ENCODE measurements at regions not wholly inside any gene's neighbourhood (a gene's known extent, or its start where the extent isn't known, plus 50 kb on each side); places are given as distances from the start of the nearest gene placed in this dataset.
"Not testable (repeated sequence)": the region's sequence is repeated elsewhere in the genome, so short reads cannot be mapped to it uniquely, and the experiment has no call there.

DNA sequence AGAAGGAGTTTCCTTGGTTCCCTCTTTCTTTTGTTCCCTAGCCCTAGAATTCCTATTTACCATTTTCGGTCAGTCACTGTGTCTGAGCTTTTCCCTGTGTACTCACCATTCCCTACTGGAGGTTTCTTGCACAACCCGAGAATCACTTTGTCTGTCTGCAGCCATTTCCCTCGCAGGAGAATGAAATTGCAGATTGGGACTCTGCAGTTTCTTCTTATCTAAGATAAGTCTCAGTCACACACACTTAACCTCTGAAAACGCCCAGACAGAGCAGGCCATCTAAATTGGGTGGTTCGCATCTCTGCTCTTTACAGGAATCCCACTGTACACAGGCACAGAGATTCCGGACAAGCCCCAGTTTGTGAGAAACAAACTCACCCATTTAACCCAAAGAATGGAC lies 58.6 kb upstream of the CNTNAP2 start:
- no peak for DNase-seq (ENCODE audit: low read depth in 4 of 4, low spot score in 1 of 4)

DNA sequence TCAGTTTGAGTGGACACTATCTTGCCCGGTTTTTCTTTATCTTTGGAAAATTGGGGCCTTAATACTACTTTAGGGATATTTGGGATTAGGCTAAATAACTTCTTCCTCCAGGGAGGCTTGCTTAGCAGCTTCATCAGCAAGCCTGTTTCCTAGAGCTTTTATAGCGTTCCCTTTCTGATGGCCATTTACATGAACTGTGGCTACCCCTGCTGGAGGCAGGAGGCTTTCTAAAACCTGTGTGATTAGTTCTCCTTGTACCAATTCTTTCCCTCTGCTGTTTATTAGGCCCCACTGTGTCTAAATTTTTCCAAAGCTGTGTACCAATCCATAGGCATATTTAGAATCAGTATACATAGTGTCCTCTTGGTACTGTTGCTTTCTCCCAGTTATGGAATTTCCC lies 61.7 kb upstream of the CNTNAP2 start:
- DNase-seq (ENCODE audit: low read depth in 4 of 4, low spot score in 1 of 4): no peak

DNA sequence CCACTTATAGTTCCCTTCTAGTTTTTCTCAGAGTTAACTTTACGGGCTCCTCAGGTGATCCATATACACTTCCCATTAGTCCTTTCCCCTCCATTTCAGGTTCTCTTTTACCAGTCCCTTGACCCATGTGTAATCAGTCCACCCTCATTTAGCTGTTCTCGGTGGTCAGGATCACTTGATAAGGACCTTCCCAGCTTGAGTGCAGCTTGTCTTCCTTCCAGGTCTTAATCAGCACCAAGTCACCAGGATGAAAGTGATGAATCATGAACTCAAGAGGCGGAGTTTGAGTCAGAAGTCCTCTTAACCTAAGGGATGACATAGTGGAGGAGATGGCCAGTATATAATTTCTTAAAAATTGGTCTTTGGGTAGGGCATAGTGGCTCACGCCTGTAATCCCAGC lies 63.1 kb upstream of the CNTNAP2 start:
- no peak for DNase-seq (ENCODE audit: low read depth in 4 of 4, low spot score in 1 of 4)

DNA sequence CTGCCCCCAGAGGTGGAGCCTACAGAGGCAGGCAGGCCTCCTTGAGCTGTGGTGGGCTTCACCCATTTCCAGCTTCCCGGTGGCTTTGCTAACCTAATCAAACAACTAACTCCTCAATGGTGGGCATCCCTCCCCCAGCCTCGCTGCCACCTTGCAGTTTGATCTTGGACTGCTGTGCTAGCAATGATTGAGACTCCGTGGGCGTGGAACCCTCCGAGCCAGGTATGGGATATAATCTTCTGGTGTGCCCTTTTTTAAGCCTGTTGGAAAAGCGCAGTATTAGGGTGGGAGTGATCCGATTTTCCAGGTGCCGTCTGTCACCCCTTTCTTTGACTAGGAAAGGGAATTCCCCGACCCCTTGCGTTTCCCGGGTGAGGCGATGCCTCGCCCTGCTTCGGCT lies 73.3 kb upstream of the CNTNAP2 start:
- DNase-seq (ENCODE audit: low read depth in 4 of 4, low spot score in 1 of 4): not testable (repeated sequence)

DNA sequence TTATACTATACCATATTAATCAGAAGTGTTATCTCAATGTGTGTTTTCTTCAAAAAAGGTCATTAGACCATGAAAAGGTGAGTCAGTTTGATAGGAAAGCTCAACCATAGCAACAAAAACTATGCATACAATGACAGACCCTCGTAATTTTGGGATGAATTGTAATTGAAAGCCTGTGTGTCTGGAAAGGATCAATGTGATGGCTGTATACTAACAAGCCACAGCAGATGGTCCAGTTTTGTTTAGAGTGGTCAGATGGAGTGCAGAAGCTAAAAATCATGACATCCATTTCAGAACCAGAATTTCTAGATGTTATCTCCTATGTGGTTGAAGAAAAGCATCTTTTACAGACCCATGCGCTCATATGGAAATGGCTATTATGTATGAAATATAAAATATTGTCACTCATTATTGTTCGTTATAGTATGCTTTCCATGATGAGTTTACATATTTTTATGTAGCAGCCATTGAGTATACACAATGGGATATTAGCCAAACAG lies 88.3 kb upstream of the CNTNAP2 start:
- no peak for DNase-seq (ENCODE audit: low read depth in 4 of 4, low spot score in 1 of 4)

DNA sequence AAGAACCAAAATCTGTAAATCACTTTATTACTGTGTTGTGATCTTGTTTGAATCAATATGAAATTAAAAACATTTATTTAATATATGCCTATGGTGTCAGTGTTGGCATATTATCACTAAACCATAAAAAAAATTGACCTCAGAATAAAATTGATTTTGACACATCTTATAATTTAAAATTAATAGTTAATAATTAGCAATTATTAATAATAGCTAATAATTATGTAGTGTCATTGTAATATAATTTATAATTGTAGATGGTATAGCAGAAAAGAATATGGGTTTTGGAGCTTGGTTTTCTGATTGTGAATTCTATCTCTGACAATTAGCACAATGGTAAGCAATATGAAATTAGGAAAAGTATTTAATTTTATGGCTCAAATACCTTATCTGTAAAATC lies 89.4 kb upstream of the CNTNAP2 start:
- no peak for DNase-seq (ENCODE audit: low read depth in 4 of 4, low spot score in 1 of 4)

DNA sequence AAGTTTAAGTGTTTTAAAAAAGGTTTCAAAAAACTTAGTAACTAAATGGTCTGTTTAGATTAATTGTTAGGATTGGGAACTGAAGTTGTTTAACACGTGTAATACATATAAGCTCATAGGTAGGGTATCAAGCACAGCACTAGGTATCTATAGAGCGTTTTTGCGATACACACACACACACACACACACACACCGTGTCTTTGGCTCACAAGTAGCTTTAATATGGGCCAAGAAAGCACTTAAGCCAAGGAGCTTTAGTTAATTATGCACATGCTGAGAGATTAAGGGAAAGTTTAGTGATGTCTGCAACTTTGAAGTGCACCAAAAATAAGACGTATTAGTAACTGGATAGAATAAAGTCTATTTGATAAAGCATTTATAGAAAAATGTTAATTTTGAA lies 93.8 kb upstream of the CNTNAP2 start:
- DNase-seq (ENCODE audit: low read depth in 4 of 4, low spot score in 1 of 4): no peak

DNA sequence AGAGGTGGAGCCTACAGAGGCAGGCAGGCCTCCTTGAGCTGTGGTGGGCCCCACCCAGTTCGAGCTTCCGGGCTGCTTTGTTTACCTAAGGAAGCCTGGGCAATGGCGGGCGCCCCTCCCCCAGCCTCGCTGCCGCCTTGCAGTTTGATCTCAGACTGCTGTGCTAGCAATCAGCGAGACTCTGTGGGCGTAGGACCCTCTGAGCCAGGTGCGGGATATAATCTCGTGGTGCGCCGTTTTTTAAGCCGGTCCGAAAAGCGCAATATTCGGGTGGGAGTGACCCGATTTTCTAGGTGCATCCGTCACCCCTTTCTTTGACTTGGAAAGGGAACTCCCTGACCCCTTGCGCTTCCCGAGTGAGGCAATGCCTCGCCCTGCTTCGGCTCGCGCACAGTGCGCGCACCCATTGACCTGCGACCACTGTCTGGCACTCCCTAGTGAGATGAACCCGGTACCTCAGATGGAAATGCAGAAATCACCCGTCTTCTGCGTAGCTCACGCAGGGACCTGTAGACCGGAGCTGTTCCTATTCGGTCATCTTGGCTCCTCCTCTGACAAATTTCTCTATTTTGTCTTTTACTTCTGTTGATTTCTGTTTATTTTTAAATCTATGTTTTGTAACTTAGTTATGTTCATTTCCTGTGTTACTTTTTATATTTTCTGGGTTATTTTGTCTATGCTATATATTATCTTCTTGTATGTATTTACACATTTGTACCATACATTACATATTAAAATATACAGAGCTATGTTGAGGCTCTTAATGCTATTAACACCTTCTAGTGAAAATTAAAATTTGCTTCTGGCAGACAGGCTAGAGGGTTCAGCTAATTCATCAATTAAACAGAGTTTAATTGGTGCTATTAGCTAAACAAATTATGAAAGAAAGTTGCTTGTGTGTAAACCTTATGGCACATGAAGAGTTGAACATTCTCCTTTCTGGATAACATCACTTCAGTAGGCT lies 97.3 kb upstream of the CNTNAP2 start:
- DNase-seq (ENCODE audit: low read depth in 4 of 4, low spot score in 1 of 4): not testable (repeated sequence)

DNA sequence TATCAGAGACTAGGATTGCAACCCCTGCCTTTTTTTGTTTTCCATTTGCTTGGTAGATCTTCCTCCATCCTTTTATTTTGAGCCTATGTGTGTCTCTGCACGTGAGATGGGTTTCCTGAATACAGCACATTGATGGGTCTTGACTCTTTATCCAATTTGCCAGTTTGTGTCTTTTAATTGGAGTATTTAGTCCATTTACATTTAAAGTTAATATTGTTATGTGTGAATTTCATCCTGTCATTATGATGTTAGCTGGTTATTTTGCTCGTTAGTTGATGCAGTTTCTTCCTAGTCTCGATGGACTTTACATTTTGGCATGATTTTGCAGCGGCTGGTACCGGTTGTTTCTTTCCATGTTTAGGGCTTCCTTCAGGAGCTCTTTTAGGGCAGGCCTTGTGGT lies 99.2 kb upstream of the CNTNAP2 start:
- not testable (repeated sequence) for DNase-seq (ENCODE audit: low read depth in 4 of 4, low spot score in 1 of 4)

DNA sequence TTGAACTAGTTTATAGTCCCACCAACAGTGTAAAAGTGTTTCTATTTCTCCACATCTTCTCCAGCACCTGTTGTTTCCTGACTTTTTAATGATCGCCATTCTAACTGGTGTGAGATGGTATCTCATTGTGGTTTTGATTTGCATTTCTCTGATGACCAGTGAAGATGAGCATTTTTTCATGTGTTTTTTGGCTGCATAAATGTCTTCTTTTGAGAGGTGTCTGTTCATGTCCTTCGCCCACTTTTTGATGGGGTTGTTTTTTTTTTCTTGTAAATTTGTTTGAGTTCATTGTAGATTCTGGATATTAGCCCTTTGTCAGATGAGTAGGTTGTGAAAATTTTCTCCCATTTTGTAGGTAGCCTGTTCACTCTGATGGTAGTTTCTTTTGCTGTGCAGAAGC lies 102.4 kb upstream of the CNTNAP2 start:
- not testable (repeated sequence) for DNase-seq (ENCODE audit: low read depth in 4 of 4, low spot score in 1 of 4)

DNA sequence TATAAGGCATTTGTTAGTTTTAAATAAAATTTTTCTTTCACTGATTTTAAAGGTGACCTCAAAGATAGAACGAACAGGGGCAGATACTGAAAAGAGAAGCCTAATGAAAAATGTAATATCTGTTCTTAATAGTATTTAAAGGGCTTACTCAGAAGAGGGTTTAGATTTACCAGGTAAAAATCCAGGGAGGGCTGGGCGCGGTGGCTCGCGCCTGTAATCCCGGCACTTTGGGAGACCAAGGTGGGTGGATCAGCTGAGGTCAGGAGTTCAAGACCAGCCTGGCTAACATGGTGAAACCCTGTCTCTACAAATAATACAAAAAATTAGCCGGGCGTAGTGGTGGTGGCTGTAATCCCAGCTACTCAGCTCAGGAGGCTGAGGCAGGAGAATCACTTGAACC lies 108.3 kb upstream of the CNTNAP2 start:
- no peak for DNase-seq (ENCODE audit: low read depth in 4 of 4, low spot score in 1 of 4)

DNA sequence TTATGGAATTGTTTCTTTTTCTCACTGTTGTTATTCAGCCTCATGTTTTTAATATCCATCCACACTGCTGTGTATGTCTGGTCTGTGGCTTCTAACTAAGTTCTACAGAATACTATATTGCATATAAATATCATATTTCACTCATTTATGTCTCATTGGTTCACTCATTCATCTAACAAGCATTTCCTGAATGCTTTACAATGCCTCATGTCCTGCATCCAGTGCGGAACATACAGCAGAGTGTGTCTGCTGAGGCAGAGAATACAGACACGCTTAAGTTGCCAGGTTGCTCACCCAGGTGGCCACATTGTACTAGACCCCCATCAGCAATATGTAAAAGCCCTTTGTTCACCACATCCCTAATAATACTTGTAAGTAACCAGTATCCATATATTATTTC lies 111.8 kb upstream of the CNTNAP2 start:
- no peak for DNase-seq (ENCODE audit: low read depth in 4 of 4, low spot score in 1 of 4)

DNA sequence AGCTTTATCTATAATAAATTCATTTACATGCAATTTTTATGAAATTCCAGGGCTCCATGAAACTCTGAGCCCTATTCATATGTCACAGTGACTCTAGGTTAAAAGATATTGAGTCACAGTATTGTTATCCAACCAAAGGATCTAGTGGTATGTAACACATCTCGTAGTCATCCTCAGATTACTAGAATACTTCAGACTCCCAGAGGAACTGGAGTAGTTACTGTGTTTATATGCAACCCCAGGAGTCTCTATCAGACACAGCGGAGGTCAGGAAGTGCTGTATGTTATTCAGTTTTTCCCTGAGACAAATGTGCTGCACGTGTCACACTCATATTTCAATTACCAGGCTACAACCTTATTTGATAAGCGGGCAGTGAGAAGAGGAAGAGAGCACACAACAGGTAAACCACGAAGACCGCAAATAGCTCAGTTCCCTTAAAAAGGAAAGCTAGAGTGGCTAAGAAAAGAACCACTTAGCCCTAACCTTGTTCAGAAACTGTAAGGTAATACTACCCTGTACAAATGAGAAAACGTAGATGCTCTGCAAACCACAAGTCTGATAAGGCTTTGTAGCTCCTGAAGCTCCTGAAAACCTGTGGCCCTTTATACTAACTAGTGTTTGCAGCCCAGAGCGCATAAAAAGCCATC lies 114.0 kb upstream of the CNTNAP2 start:
- DNase-seq (ENCODE audit: low read depth in 4 of 4, low spot score in 1 of 4): no peak

DNA sequence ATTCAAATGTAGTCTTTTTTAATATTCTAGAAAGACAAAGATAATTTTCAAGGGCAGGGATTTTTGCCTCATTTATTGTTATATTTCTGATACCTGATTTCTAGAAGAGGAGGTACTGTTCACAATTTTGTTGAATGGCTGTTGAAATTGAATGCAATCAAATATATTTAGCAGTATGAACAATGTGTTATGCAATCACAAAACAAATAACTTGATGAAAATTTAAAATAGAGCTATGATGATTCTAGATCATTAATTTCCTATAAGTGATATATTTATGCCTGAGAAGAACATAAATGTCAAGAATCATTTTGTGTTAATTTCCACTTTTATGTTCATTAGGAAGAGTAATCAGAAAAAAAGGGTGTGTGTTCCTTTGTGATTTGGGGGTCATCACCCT lies 114.6 kb upstream of the CNTNAP2 start:
- no peak for DNase-seq (ENCODE audit: low read depth in 4 of 4, low spot score in 1 of 4)

DNA sequence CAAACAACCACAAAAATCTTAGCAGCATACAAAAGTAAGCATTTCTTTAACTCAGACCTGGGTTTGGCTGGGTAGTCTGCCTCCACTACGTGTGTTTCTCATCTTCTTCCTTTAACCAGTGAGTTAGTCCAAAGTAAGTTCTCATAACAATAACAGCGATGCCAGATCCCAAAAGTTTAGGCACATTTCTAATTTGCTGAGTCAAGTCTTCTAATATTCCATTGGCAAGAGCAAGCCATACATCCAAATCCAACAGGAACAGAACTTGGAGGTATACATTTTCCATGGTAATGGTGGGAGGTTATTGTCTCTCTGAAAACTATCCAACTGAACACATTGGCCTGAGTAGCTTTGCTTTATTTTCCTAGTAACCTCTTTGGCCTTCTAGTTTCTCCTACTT lies 115.7 kb upstream of the CNTNAP2 start:
- DNase-seq (ENCODE audit: low read depth in 4 of 4, low spot score in 1 of 4): no peak

DNA sequence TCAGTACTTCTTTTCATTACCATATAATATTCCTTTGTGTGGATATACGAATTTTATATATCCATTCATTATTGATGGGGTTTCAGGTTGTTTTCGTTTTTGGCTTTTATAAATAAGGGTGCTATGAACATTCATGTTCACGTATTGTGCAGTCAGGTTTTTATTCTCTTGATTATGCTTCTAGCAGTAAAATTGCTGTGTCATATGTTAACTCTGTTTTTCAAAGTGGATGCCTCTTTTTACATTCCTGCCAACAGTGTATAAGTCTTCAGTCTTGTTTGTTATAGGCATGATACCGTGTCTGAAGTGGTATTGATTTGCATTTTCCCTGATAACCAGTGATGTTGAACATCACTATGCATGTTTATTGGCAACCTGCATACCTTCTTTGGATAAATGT lies 127.1 kb upstream of the CNTNAP2 start:
- no peak for DNase-seq (ENCODE audit: low read depth in 4 of 4, low spot score in 1 of 4)

DNA sequence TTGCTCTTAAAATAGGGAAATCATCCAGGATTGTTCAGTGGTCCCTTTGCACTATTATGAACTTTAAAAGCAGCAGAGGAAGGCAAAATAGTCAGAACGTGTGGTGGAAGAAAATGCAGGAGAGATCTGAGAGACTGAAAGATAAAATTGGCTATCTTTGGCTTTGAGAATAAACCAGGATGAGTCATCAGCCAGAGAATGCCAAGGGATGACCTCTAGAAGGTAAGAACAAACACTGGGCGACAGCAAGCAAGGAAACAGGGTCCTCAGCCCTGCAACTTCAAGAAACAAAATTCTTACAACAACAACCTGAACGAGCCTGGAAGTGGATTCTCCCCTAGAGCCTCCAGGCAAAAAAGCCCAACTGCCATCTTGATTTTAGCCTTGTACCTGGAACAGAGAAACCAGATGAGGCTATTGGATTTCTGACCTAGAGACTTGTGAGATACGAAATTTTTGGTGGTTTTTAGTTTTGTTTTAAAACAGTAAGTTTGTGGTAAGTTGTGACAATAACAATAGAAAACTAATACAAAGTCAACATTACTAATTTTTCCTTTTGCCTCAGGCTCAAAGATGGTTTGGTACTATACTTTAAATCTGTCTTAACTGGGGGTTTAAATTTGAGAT lies 130.2 kb upstream of the CNTNAP2 start:
- no peak for DNase-seq (ENCODE audit: low read depth in 4 of 4, low spot score in 1 of 4)

DNA sequence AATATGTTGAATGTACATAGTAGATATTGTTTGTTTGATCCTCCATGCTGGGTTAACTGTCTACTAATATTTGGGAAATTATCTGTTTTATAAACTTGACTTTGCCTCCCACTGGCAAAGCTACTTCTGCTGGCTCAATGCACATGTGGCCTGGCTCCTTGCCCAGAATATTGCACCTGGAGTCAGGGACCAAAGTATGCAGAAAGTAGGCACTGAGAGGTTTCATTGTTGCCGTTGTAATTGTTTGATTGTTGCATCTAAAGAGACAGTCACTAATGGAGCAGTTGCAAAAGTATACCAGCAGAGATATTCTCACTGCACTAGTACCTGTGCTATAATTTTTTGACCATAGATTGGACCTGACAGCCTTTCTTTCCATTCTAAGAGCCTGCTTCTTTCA lies 137.8 kb upstream of the CNTNAP2 start:
- DNase-seq (ENCODE audit: low read depth in 4 of 4, low spot score in 1 of 4): no peak

DNA sequence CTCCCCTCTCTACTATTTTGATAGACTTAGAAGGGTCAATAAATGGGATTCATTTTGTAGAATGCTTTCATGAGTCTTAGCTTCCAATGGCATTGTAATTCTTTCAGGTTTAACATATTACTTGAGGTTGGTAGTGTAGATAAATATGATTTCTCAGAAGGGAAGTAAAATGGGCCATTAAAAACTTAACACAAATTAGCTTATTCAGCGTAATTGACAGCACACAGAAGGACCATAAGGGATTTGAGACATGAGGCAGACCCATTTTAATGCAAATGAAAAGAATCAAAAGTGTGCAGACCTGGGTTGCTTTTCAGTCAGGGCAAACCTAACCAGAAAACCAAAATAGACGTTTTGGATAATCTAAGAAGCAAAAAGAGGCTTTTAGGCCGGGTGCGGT lies 156.6 kb upstream of the CNTNAP2 start:
- no peak for DNase-seq (ENCODE audit: low read depth in 4 of 4, low spot score in 1 of 4)

DNA sequence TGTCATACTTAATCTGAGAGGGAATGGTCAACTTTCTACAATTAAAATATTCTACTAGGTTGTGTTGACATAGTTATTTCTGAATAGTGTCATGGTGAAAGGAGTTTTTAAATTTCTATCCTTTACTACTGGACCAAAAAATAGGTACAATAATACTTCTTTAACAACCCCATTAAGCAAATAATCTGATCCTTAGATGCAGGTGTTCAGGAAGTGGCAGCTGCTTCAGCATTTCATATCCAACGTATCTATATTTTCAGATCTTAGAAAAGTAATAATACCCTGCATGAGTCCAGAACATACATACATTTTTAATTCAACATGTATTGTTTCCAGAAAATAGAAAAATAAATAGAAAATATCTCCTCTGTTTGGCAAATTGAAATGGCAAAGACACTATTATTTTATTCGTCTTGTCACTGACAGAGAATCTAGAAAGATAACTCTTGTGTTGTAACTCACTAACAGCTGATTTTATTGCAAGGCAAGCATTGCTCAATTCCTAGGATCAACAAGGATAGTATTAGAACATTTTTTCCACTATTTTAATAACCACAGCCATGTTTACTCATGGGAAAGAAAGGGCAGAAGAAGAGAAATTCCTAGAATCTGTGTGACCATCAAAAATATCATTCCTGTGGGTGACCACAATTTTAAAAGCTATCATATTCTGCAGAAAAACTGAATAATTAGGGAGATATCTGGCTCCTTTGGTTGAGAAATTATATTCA lies 159.3 kb upstream of the CNTNAP2 start:
- DNase-seq (ENCODE audit: low read depth in 4 of 4, low spot score in 1 of 4): no peak

DNA sequence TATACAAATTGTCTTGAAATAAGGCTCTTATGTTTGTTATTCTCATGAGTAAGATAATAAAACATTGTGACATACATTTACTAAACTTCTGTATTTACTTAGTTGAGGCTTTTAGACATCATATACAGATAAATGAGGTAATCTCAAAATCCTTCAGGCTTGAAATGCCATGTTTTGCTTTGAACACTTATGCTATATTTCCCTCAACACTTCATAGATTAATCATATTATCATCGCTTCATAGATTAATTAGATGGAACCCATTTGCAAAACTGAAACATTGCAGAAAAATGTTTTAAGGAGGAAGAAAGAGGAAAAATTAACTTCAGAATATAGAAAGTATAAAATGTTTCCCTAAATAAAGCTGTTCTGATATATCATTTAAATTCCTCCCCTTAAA lies 165.0 kb upstream of the CNTNAP2 start:
- DNase-seq (ENCODE audit: low read depth in 4 of 4, low spot score in 1 of 4): no peak
